Astrocyte of the spinal cord (primary cell): ENCODE measurements at regions not wholly inside any gene's neighbourhood (a gene's known extent, or its start where the extent isn't known, plus 50 kb on each side); places are given as distances from the start of the nearest gene placed in this dataset.

Source experiments
- DNase-seq: peaks from one replicate; pipeline ENCODE4 v3.0.0; 2011; ENCODE audit warnings: low read depth, low spot score
- H3K4me3 ChIP-seq: 2 replicates; pipeline ENCODE4 v1.5.1; 2011; ENCODE audit warnings: low read depth, mild to moderate bottlenecking, low read length, moderate library complexity
- in situ Hi-C: cut with HindIII; loops from 2 replicates; pipeline ENCODE4 v1.10.0; 2017; ENCODE audit warnings: low sequenced_read_pairs
- TF ChIP-seq, protein P1 (sequence below): IDR thresholded peaks from 2 replicates; pipeline ENCODE4 v1.5.1; 2012; ENCODE audit warnings: low read depth, mild to moderate bottlenecking, low read length, inconsistent platforms

DNA sequence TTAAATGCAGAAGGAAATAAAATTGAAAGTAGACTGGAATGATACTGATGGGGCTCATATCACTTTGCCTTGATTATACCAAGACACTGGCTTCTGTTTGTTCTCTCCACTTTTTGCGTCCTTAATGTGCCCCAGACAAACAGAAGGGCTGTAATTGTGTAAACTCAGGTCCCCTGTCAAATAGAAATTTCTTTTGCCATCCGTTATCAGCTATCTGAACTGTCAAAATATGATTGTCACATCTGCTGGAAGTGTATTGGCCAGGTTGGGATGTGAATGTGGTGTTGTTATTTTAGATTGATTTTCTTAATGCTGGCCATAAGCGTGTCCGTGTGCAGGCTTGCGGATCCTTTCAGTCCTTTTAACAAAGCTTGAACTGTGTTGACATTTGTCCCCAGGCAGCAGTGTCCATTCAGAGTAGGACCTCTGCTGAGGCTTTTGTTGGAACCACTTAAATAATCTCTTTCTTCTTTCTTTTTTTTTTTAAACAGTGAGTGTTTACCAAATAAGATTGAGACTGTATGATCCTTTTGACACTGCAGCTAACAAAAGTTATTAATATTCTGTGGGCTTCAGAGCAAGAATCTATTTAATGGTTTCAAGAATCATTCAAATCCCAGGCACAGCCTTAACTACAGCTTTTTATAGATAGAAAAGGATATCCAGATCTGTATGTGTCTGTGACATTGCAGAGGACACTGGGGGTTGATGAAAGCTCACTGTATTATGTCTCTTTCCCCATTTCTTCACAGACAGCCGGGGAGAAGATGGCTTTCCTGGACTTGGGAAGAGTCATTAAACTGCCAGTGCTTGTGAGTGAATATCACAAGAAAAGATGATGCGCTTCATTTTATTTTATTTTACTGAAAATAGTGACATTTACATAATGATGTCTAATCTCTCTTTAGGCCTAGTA lies 171.7 kb downstream of the ZNF608 start:
- DNase-seq, result no peak
- no peak overlapping the region for H3K4me3 ChIP-seq
- TF ChIP-seq, protein P1, sequence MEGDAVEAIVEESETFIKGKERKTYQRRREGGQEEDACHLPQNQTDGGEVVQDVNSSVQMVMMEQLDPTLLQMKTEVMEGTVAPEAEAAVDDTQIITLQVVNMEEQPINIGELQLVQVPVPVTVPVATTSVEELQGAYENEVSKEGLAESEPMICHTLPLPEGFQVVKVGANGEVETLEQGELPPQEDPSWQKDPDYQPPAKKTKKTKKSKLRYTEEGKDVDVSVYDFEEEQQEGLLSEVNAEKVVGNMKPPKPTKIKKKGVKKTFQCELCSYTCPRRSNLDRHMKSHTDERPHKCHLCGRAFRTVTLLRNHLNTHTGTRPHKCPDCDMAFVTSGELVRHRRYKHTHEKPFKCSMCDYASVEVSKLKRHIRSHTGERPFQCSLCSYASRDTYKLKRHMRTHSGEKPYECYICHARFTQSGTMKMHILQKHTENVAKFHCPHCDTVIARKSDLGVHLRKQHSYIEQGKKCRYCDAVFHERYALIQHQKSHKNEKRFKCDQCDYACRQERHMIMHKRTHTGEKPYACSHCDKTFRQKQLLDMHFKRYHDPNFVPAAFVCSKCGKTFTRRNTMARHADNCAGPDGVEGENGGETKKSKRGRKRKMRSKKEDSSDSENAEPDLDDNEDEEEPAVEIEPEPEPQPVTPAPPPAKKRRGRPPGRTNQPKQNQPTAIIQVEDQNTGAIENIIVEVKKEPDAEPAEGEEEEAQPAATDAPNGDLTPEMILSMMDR, result no peak
- in situ Hi-C loops, result no loop called here

- in situ Hi-C loops, result no loop called here
- TF ChIP-seq, protein P1, result no peak
Observed at GRCh38 chr5:124572971-124573370, 173.5 kb downstream of the ZNF608 start.

DNA sequence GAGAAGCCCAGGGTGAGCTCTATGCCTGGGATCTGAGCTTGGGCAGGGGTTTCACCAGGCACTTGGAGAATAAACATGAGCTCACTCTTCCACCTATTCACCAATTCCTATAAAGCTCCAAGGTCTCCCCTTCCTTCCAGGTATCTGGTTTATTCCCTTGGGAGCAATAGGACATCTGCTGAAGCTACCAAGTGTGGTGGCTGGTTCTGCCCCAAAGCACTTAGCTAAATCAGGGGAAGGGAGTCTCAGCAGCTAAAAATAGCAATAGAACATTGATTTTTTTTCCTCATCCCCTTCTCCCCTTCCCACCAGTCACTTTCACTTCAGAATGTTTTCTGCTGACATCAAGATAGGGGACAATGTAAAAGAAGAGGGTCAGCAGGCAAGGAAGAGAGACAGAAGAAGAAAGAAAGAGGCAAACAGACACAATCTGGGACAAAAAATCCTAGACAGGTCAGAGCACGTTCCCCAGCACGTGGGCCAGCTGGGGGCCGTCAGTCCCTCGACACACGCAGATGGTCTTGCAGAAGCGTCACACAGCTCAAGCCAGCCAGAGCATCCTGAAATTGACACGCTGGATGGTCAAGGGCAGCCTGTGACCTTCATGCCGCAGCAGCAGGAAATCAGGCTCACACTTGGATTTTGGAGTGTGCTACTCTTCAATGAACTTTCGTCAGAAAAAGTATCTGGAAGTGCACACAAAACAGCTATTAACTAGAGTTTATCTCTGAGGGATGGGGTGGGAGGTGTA lies 176.0 kb downstream of the ZNF608 start:
- DNase-seq, result no peak
- H3K4me3 ChIP-seq, result no peak overlapping the region
- TF ChIP-seq, protein P1, result no peak
- in situ Hi-C loops, result no loop called here

More at GRCh38 chr5:124572971-124573370, 173.5 kb downstream of the ZNF608 start:
- no peak overlapping the region for H3K4me3 ChIP-seq
- no peak for DNase-seq

GRCh38 chr5:124566875-124567450 lies 179.5 kb downstream of the ZNF608 start:
- H3K4me3 ChIP-seq, result no peak overlapping the region
- DNase-seq, result no peak
- in situ Hi-C loops, result no loop called here
- TF ChIP-seq, protein P1, result no peak

DNA sequence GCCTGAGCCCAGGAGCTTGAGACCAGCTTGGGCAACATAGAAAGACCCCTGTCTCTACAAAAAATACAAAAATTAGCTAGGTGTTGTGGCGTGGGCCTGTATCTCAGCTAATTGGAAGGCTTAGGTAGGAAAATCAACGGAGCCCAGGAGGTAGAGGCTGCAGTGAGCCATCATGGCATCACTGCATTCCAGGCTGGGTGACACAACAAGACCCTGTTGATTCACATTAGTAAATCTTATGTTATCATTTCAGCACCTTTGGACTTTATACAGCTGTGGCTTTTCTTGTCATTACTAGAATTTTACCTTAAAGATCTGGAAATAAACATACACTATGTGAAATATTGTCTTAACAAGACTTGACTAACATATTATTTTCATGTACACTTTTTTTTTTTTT lies 185.0 kb downstream of the ZNF608 start:
- in situ Hi-C loops, result no loop called here
- no peak for DNase-seq
- TF ChIP-seq, protein P1, result no peak
- H3K4me3 ChIP-seq, result no peak overlapping the region

DNA sequence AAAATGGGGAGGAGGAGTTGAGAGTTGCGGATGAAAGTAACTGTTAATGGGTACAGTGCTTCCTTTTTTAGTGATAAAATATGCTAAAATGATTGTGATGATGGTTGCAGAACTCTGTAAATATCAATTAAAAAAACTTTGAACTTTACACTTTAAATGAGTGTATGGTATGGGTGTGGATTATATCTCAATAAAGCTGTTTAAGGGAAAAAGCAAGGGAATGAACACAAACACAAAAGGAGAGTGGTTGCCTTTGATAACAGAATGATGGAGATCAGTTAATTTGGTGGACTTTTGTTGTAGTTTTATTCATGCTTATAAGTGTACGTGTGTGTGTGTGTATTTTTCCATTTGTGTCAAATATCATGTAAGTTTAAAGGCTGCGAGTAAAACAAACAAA lies 186.1 kb downstream of the ZNF608 start:
- TF ChIP-seq, protein P1, result no peak
- DNase-seq, result no peak
- H3K4me3 ChIP-seq, result no peak overlapping the region
- in situ Hi-C loops, result no loop called here
